RWPE1 (cell line): ENCODE measurements at regions not wholly inside any gene's neighbourhood (a gene's known extent, or its start where the extent isn't known, plus 50 kb on each side); places are given as distances from the start of the nearest gene placed in this dataset.

Source experiments
- CTCF ChIA-PET: fragments of 350-600 bp; sonication (Branson Sonifier 250); formaldehyde crosslinking; extraction: SDS; loops from one replicate; lab custom pipeline; 2021; lab: Yijun Ruan, JAX
- POLR2A ChIA-PET: fragments of 400-600 bp; formaldehyde crosslinking; extraction: SDS; loops from one replicate; lab custom pipeline; 2020; ENCODE audit warnings: antibody characterized with exemption; ENCODE audit not compliant: low non-redundant PET; lab: Yijun Ruan, JAX
- DNase-seq: peaks from one replicate; pipeline ENCODE4 v3.0.0; 2012; ENCODE audit warnings: low spot score
- H3K27ac ChIP-seq: fragments of 450-650 bp; 2 replicates; pipeline ENCODE4 v1.5.1; 2017
- CTCF ChIP-seq: fragments of 450-650 bp; conservative IDR thresholded peaks from 2 replicates; pipeline ENCODE4 v1.5.1; 2017; ENCODE audit warnings: low read depth, mild to moderate bottlenecking

GRCh38 chr14:55754471-55754870 is 174.5 kb downstream of the KTN1 start:
- ChIA-PET CTCF (no interaction called here), POLR2A (no interaction called here)
- no peak for TF ChIP-seq CTCF
- no peak overlapping the region for H3K27ac ChIP-seq
- no peak for DNase-seq

- POLR2A ChIA-PET, result no interaction called here
- CTCF ChIA-PET, result no interaction called here
- no peak for DNase-seq
- H3K27ac ChIP-seq, result no peak overlapping the region
- no peak for TF ChIP-seq CTCF
Measured at GRCh38 chr14:55754871-55755270, 174.9 kb downstream of the KTN1 start.

GRCh38 chr14:55756078-55756477 is 176.1 kb downstream of the KTN1 start:
- H3K27ac ChIP-seq, result no peak overlapping the region
- ChIA-PET CTCF (no interaction called here), POLR2A (no interaction called here)
- TF ChIP-seq CTCF, result no peak
- no peak for DNase-seq

GRCh38 chr14:55756557-55756956 is 176.6 kb downstream of the KTN1 start:
- POLR2A ChIA-PET, result no interaction called here
- CTCF ChIA-PET, result no interaction called here
- no peak for TF ChIP-seq CTCF
- DNase-seq, result no peak
- H3K27ac ChIP-seq, result no peak overlapping the region

- ChIA-PET POLR2A (no interaction called here), CTCF (interaction anchor here (0.7 kb wide), 1 partner anchor 10 kb away, joined by 4 read pairs; no protein-coding TSS in a partner anchor)
- no peak overlapping the region for H3K27ac ChIP-seq
- TF ChIP-seq CTCF, result no peak
- DNase-seq, result no peak
Measured at GRCh38 chr14:55758796-55759195, 178.8 kb downstream of the KTN1 start.

GRCh38 chr14:55760789-55761566 is 181.0 kb downstream of the KTN1 start:
- no peak for TF ChIP-seq CTCF
- no peak for DNase-seq
- no peak overlapping the region for H3K27ac ChIP-seq
- CTCF ChIA-PET, result interaction anchor here (0.6 kb wide), 1 partner anchor 319 kb away, joined by 5 read pairs; no protein-coding TSS in a partner anchor
- POLR2A ChIA-PET, result no interaction called here
